ENCODE measurements at regions not wholly inside any gene's neighbourhood (a gene's known extent, or its start where the extent isn't known, plus 50 kb on each side); places are given as distances from the start of the nearest gene placed in this dataset.

GRCh38 chr10:130756651-130757050 is 554.9 kb downstream of the TCERG1L start:
- H3K27me3 ChIP-seq (ENCODE audit: insufficient read depth, low read depth): no peaks in the 10 kb centered on the region

GRCh38 chr10:130757271-130757670 is 554.2 kb downstream of the TCERG1L start:
- no peaks in the 10 kb centered on the region for H3K27me3 ChIP-seq (ENCODE audit: insufficient read depth, low read depth)
- H3K36me3 ChIP-seq (ENCODE audit: insufficient read depth): no peaks in the 10 kb centered on the region
- no peak overlapping the region for H3K27ac ChIP-seq
- no peak for TF ChIP-seq CTCF (conservative IDR thresholded peaks at IDR 0.05; ENCODE audit: low read depth, low read length)
- no peak overlapping the region for H3K4me3 ChIP-seq (IDR thresholded peaks at IDR 0.05; ENCODE audit: insufficient read depth, low read depth, low read length)
- H3K79me2 ChIP-seq (ENCODE audit: insufficient read depth, low read depth): no peaks in the 10 kb centered on the region
- no peaks in the 10 kb centered on the region for H4K20me1 ChIP-seq (ENCODE audit: insufficient read depth)
- H2AFZ ChIP-seq (ENCODE audit: low read depth): no peak overlapping the region
- H3K4me2 ChIP-seq: no peak overlapping the region
- no peak overlapping the region for H3K9ac ChIP-seq
- H3K4me1 ChIP-seq (ENCODE audit: low read depth, poor library complexity, severe bottlenecking): no peaks in the 10 kb centered on the region

More at GRCh38 chr10:130756651-130757050, 554.9 kb downstream of the TCERG1L start:
- Histone ChIP-seq H3K9ac (no peak overlapping the region), H2AFZ (ENCODE audit: low read depth) (no peak overlapping the region), H3K36me3 (ENCODE audit: insufficient read depth) (no peaks in the 10 kb centered on the region), H3K4me2 (no peak overlapping the region), H3K4me3 (IDR thresholded peaks at IDR 0.05; ENCODE audit: insufficient read depth, low read depth, low read length) (no peak overlapping the region), H3K27ac (no peak overlapping the region), H3K79me2 (ENCODE audit: insufficient read depth, low read depth) (no peaks in the 10 kb centered on the region), H4K20me1 (ENCODE audit: insufficient read depth) (no peaks in the 10 kb centered on the region), H3K4me1 (ENCODE audit: low read depth, poor library complexity, severe bottlenecking) (no peaks in the 10 kb centered on the region)
- no peak for TF ChIP-seq CTCF (conservative IDR thresholded peaks at IDR 0.05; ENCODE audit: low read depth, low read length)

DNA sequence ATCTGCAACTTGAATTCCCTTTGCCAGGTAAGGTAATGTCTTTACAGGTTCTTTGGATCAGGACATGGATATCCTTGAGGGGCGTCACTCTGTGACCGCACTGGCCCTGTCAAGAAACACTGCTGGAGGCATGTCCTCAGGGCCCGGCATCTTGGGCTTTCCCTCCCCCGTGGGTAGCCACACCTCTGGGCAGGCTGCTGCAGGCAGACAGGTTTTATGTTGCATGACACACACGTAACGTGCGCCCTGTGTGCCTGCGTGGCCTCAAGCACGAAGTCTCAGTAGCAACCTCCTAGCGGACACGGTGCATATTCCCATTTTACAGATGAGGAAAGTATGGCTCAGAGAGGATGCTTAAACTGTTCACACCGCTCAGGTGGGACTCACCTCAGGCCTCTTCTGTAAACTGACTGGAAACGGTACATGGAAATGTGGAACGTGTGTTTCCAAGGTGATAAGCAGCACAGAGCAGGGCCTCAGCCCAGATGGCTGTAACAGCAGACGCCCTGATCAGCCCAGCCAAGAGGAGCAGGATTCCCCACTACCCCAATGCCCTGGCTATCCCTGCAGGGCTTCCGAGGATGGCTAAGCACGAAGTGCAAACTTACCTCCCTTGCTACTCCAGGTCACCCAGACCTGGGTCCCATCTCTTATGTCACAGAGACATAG is 553.6 kb downstream of the TCERG1L start:
- no peak overlapping the region for H2AFZ ChIP-seq (ENCODE audit: low read depth)
- H3K4me2 ChIP-seq: no peak overlapping the region
- no peaks in the 10 kb centered on the region for H3K36me3 ChIP-seq (ENCODE audit: insufficient read depth)
- no peaks in the 10 kb centered on the region for H3K79me2 ChIP-seq (ENCODE audit: insufficient read depth, low read depth)
- no peaks in the 10 kb centered on the region for H3K27me3 ChIP-seq (ENCODE audit: insufficient read depth, low read depth)
- no peak overlapping the region for H3K27ac ChIP-seq
- H3K4me3 ChIP-seq (IDR thresholded peaks at IDR 0.05; ENCODE audit: insufficient read depth, low read depth, low read length): no peak overlapping the region
- H3K4me1 ChIP-seq (ENCODE audit: low read depth, poor library complexity, severe bottlenecking): no peaks in the 10 kb centered on the region
- no peak for TF ChIP-seq CTCF (conservative IDR thresholded peaks at IDR 0.05; ENCODE audit: low read depth, low read length)
- no peak overlapping the region for H3K9ac ChIP-seq
- no peaks in the 10 kb centered on the region for H4K20me1 ChIP-seq (ENCODE audit: insufficient read depth)

GRCh38 chr10:130758529-130758928 is 553.0 kb downstream of the TCERG1L start:
- no peak for TF ChIP-seq CTCF (conservative IDR thresholded peaks at IDR 0.05; ENCODE audit: low read depth, low read length)
- Histone ChIP-seq H4K20me1 (ENCODE audit: insufficient read depth) (no peaks in the 10 kb centered on the region), H3K9ac (no peak overlapping the region), H2AFZ (ENCODE audit: low read depth) (no peak overlapping the region), H3K27me3 (ENCODE audit: insufficient read depth, low read depth) (no peaks in the 10 kb centered on the region), H3K79me2 (ENCODE audit: insufficient read depth, low read depth) (no peaks in the 10 kb centered on the region), H3K36me3 (ENCODE audit: insufficient read depth) (no peaks in the 10 kb centered on the region), H3K4me1 (ENCODE audit: low read depth, poor library complexity, severe bottlenecking) (no peaks in the 10 kb centered on the region), H3K4me2 (no peak overlapping the region), H3K27ac (no peak overlapping the region), H3K4me3 (IDR thresholded peaks at IDR 0.05; ENCODE audit: insufficient read depth, low read depth, low read length) (no peak overlapping the region)

Data from KMS-11 (cell line).